Chondrocyte (in vitro differentiated cells): ENCODE measurements at regions not wholly inside any gene's neighbourhood (a gene's known extent, or its start where the extent isn't known, plus 50 kb on each side); places are given as distances from the start of the nearest gene placed in this dataset.
"Not testable (repeated sequence)": the region's sequence is repeated elsewhere in the genome, so short reads cannot be mapped to it uniquely, and the experiment has no call there.

Experiments
- DNase-seq: peaks from one replicate; pipeline ENCODE4 v3.0.0; 2021; ENCODE audit warnings: mixed read lengths, low spot score
- H3K27ac Mint-ChIP-seq: one replicate; pipeline ENCODE4 v1.8.0; 2021; ENCODE audit warnings: mild to moderate bottlenecking, moderate library complexity, mixed read lengths; ENCODE audit not compliant: unreplicated experiment
- H3K27me3 Mint-ChIP-seq: 2 replicates; pipeline ENCODE4 v1.8.0; 2021; ENCODE audit warnings: low read depth, mixed read lengths
- H3K36me3 Mint-ChIP-seq: 2 replicates; pipeline ENCODE4 v1.8.0; 2021; ENCODE audit warnings: low read depth, mixed read lengths
- H3K4me1 Mint-ChIP-seq: 2 replicates; pipeline ENCODE4 v1.8.0; 2021; ENCODE audit warnings: low read depth, mild to moderate bottlenecking, mixed read lengths
- H3K4me3 Mint-ChIP-seq: one replicate; pipeline ENCODE4 v1.8.0; 2021; ENCODE audit warnings: mild to moderate bottlenecking, moderate library complexity, mixed read lengths; ENCODE audit not compliant: unreplicated experiment
- H3K9me3 Mint-ChIP-seq: 2 replicates; pipeline ENCODE4 v1.8.0; 2021; ENCODE audit warnings: low read depth, mixed read lengths
- CTCF ChIP-seq: fragments of 200-600 bp; sonication (generic); IDR thresholded peaks from 2 replicates; pipeline ENCODE4 v1.5.0; 2021; ENCODE audit warnings: antibody characterized with exemption, mild to moderate bottlenecking, moderate library complexity

GRCh38 chr12:131409211-131409610 lies 301.7 kb upstream of the SFSWAP start:
- H3K27me3 Mint-ChIP-seq: peaks cover 6% of the 10 kb centered on the region
- TF ChIP-seq CTCF: no peak
- H3K9me3 Mint-ChIP-seq: peaks cover 3% of the 10 kb centered on the region
- H3K36me3 Mint-ChIP-seq: no peaks in the 10 kb centered on the region
- no peak overlapping the region for H3K27ac Mint-ChIP-seq
- H3K4me3 Mint-ChIP-seq: no peak overlapping the region
- H3K4me1 Mint-ChIP-seq: no peaks in the 10 kb centered on the region
- DNase-seq: no peak

- H3K36me3 Mint-ChIP-seq, H3K9me3 Mint-ChIP-seq, H3K4me3 Mint-ChIP-seq, H3K27me3 Mint-ChIP-seq, H3K27ac Mint-ChIP-seq, DNase-seq, H3K4me1 Mint-ChIP-seq: not testable (repeated sequence)
Measured at GRCh38 chr12:131411827-131412226, 299.1 kb upstream of the SFSWAP start.

- H3K4me1 Mint-ChIP-seq: no peaks in the 10 kb centered on the region
- DNase-seq: no peak
- H3K4me3 Mint-ChIP-seq: no peak overlapping the region
- H3K36me3 Mint-ChIP-seq: no peaks in the 10 kb centered on the region
- peaks cover 6% of the 10 kb centered on the region for H3K27me3 Mint-ChIP-seq
- no peak for TF ChIP-seq CTCF
- no peak overlapping the region for H3K27ac Mint-ChIP-seq
- H3K9me3 Mint-ChIP-seq: no peaks in the 10 kb centered on the region
Measured at GRCh38 chr12:131413006-131413405, 297.9 kb upstream of the SFSWAP start.

GRCh38 chr12:131413471-131413870 lies 297.4 kb upstream of the SFSWAP start:
- no peak for DNase-seq
- TF ChIP-seq CTCF: no peak
- Mint-ChIP-seq H3K4me3 (no peak overlapping the region), H3K27me3 (peaks cover 6% of the 10 kb centered on the region), H3K36me3 (no peaks in the 10 kb centered on the region), H3K9me3 (no peaks in the 10 kb centered on the region), H3K4me1 (no peaks in the 10 kb centered on the region), H3K27ac (no peak overlapping the region)

- H3K4me3 Mint-ChIP-seq, H3K36me3 Mint-ChIP-seq, H3K4me1 Mint-ChIP-seq, H3K27ac Mint-ChIP-seq, H3K27me3 Mint-ChIP-seq, DNase-seq, H3K9me3 Mint-ChIP-seq: not testable (repeated sequence)
Measured at GRCh38 chr12:131414155-131414922, 296.6 kb upstream of the SFSWAP start.

GRCh38 chr12:131415781-131416180 lies 295.1 kb upstream of the SFSWAP start:
- Mint-ChIP-seq H3K9me3 (no peaks in the 10 kb centered on the region), H3K4me3 (no peak overlapping the region), H3K27ac (no peak overlapping the region), H3K27me3 (peaks cover 6% of the 10 kb centered on the region), H3K36me3 (no peaks in the 10 kb centered on the region), H3K4me1 (no peaks in the 10 kb centered on the region)
- no peak for DNase-seq
- no peak for TF ChIP-seq CTCF
